Nephron progenitor cell (in vitro differentiated cells): ENCODE measurements at regions not wholly inside any gene's neighbourhood (a gene's known extent, or its start where the extent isn't known, plus 50 kb on each side); places are given as distances from the start of the nearest gene placed in this dataset.

ENCODE experiments used
- DNase-seq: peaks from one replicate; pipeline ENCODE4 v3.0.0; 2021
- H3K27ac Mint-ChIP-seq: 2 replicates; pipeline ENCODE4 v1.8.0; 2021; ENCODE audit warnings: mild to moderate bottlenecking, moderate library complexity, mixed read lengths
- H3K27me3 Mint-ChIP-seq: 2 replicates; pipeline ENCODE4 v1.8.0; 2021; ENCODE audit warnings: mild to moderate bottlenecking, low read depth, mixed read lengths; ENCODE audit not compliant: poor library complexity
- H3K36me3 Mint-ChIP-seq: 2 replicates; pipeline ENCODE4 v1.8.0; 2021; ENCODE audit warnings: low read depth, mixed read lengths
- H3K4me1 Mint-ChIP-seq: 2 replicates; pipeline ENCODE4 v1.8.0; 2021; ENCODE audit warnings: mixed read lengths
- H3K4me3 Mint-ChIP-seq: 2 replicates; pipeline ENCODE4 v1.8.0; 2021; ENCODE audit warnings: mild to moderate bottlenecking, moderate library complexity, mixed read lengths
- H3K9me3 Mint-ChIP-seq: 2 replicates; pipeline ENCODE4 v1.8.0; 2021; ENCODE audit warnings: mild to moderate bottlenecking, moderate library complexity, mixed read lengths
- CTCF ChIP-seq: fragments of 200-600 bp; sonication (generic); IDR thresholded peaks from 2 replicates; pipeline ENCODE4 v1.5.0; 2021; ENCODE audit warnings: antibody characterized with exemption

- Mint-ChIP-seq H3K36me3 (no peaks in the 10 kb centered on the region), H3K4me1 (peaks cover 24% of the 10 kb centered on the region), H3K9me3 (no peaks in the 10 kb centered on the region), H3K27me3 (no peaks in the 10 kb centered on the region), H3K27ac (peak overlapping the region; percentile 39), H3K4me3 (no peak overlapping the region)
- no peak for DNase-seq
- no peak for TF ChIP-seq CTCF
Observed at GRCh38 chr10:94043431-94043990, 49.8 kb downstream of the PLCE1 start.

GRCh38 chr10:94046098-94046497 is 52.4 kb downstream of the PLCE1 start:
- Mint-ChIP-seq H3K27me3 (no peaks in the 10 kb centered on the region), H3K27ac (no peak overlapping the region), H3K4me3 (no peak overlapping the region), H3K9me3 (no peaks in the 10 kb centered on the region), H3K4me1 (peaks cover 19% of the 10 kb centered on the region), H3K36me3 (no peaks in the 10 kb centered on the region)
- no peak for TF ChIP-seq CTCF
- no peak for DNase-seq

GRCh38 chr10:94047293-94047692 is 53.6 kb downstream of the PLCE1 start:
- Mint-ChIP-seq H3K4me3 (no peak overlapping the region), H3K27me3 (no peaks in the 10 kb centered on the region), H3K36me3 (no peaks in the 10 kb centered on the region), H3K9me3 (no peaks in the 10 kb centered on the region), H3K27ac (no peak overlapping the region), H3K4me1 (peaks cover 11% of the 10 kb centered on the region)
- no peak for TF ChIP-seq CTCF
- DNase-seq = no peak

GRCh38 chr10:94049911-94050310 is 56.2 kb downstream of the PLCE1 start:
- no peaks in the 10 kb centered on the region for H3K4me1 Mint-ChIP-seq
- H3K4me3 Mint-ChIP-seq = no peak overlapping the region
- no peaks in the 10 kb centered on the region for H3K9me3 Mint-ChIP-seq
- H3K27me3 Mint-ChIP-seq = no peaks in the 10 kb centered on the region
- no peak for DNase-seq
- no peaks in the 10 kb centered on the region for H3K36me3 Mint-ChIP-seq
- no peak overlapping the region for H3K27ac Mint-ChIP-seq
- no peak for TF ChIP-seq CTCF

- Mint-ChIP-seq H3K4me1 (no peaks in the 10 kb centered on the region), H3K9me3 (no peaks in the 10 kb centered on the region), H3K27ac (no peak overlapping the region), H3K27me3 (no peaks in the 10 kb centered on the region), H3K36me3 (no peaks in the 10 kb centered on the region), H3K4me3 (no peak overlapping the region)
- DNase-seq = no peak
- TF ChIP-seq CTCF = no peak
Observed at GRCh38 chr10:94052281-94052680, 58.5 kb downstream of the PLCE1 start.
